GM10248 (cell line): ENCODE measurements at regions not wholly inside any gene's neighbourhood (a gene's known extent, or its start where the extent isn't known, plus 50 kb on each side); places are given as distances from the start of the nearest gene placed in this dataset.
"Not testable (repeated sequence)": the region's sequence is repeated elsewhere in the genome, so short reads cannot be mapped to it uniquely, and the experiment has no call there.

Experiments
- CTCF ChIA-PET: fragments of 300-600 bp; sonication (Branson Sonifier 250); formaldehyde crosslinking; extraction: SDS; loops from one replicate; lab custom pipeline; 2021; ENCODE audit warnings: antibody characterized with exemption; lab: Yijun Ruan, JAX
- POLR2A ChIA-PET: fragments of 350-650 bp; sonication (Branson Sonifier 250); formaldehyde crosslinking; extraction: SDS; loops from one replicate; lab custom pipeline; 2020; ENCODE audit warnings: antibody characterized with exemption; lab: Yijun Ruan, JAX
- DNase-seq: peaks from one replicate; pipeline ENCODE4 v3.0.0; 2012; ENCODE audit errors: extremely low spot score
- TF ChIP-seq, protein P1 (sequence below): IDR thresholded peaks from 2 replicates; pipeline ENCODE4 v1.5.1; 2012; ENCODE audit warnings: mild to moderate bottlenecking, low read depth; ENCODE audit errors: extremely low read depth, missing control alignments, control extremely low read depth

DNA sequence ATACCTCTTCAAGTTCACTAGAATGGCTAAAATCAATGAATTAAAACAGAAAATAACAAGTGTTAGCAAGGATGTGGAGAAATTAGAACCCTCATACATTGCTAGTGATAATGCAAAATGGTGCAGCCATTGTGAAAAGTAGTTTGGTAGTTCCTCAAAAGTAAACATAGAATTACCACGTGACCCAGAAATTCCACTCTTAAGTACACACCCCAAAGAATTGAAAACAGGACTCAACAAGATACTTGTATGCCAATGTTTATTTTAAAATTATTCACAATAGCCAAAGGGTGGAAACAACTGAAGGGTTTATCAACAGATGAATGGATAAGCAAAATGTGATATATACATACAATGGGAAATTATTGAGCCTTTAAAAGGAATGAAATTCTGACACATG, 70.3 kb downstream of the BARX1 start:
- TF ChIP-seq, protein P1, sequence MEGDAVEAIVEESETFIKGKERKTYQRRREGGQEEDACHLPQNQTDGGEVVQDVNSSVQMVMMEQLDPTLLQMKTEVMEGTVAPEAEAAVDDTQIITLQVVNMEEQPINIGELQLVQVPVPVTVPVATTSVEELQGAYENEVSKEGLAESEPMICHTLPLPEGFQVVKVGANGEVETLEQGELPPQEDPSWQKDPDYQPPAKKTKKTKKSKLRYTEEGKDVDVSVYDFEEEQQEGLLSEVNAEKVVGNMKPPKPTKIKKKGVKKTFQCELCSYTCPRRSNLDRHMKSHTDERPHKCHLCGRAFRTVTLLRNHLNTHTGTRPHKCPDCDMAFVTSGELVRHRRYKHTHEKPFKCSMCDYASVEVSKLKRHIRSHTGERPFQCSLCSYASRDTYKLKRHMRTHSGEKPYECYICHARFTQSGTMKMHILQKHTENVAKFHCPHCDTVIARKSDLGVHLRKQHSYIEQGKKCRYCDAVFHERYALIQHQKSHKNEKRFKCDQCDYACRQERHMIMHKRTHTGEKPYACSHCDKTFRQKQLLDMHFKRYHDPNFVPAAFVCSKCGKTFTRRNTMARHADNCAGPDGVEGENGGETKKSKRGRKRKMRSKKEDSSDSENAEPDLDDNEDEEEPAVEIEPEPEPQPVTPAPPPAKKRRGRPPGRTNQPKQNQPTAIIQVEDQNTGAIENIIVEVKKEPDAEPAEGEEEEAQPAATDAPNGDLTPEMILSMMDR = no peak
- no peak for DNase-seq
- ChIA-PET POLR2A (no interaction called here), CTCF (no interaction called here)

DNA sequence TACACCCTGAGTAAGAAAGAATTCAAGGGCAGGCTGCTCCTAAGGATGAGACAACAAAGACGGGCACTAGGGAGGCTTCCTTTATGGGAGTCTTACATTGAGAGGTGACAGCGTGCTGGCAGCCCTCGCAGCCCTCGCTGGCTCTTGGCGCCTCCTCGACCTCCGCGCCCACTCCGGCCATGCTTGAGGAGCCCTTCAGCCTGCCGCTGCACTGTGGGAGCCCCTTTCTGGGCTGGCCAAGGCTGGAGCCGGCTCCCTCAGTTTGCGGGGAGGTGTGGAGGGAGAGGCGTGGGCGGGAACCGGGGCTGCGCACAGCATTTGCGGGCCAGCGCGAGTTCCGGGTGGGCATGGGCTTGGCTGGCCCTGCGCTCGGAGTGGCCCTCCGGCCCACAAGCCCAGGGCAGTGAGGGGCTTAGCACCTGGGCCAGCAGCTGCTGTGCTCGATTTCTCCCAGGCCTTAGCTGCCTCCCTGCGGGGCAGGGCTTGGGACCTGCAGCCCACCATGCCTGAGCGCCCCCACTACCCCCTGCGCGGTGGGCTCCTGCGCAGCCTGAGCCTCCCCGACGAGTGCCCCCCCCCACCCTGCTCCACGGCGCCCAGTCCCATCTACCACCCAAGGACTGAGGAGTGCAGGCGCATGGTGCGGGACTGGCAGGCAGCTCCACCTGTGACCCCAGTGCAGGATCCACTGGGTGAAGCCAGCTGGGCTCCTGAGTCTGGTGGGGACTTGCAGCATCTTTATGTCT, 75.3 kb downstream of the BARX1 start:
- DNase-seq, POLR2A ChIA-PET, CTCF ChIA-PET: not testable (repeated sequence)

DNA sequence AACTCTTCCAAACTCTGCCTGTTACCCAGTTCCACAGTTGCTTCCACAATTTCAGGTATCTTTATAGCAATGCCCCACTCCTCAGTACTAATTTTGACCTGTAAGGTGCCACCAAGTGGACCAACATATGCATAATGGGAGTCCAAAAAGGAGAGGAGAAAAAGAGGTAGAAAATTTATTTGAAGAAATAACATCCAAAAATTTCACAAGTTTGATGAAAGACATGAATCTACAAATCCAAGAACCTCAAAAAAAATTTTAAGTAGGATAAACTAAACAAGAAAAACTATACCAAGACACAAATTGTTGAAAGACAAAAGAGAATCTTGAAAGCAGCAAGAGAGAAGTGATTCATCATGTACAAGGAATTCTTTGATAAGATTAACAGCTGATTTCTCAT, 79.8 kb downstream of the BARX1 start:
- TF ChIP-seq, protein P1 = no peak
- POLR2A ChIA-PET = no interaction called here
- CTCF ChIA-PET = no interaction called here
- no peak for DNase-seq

DNA sequence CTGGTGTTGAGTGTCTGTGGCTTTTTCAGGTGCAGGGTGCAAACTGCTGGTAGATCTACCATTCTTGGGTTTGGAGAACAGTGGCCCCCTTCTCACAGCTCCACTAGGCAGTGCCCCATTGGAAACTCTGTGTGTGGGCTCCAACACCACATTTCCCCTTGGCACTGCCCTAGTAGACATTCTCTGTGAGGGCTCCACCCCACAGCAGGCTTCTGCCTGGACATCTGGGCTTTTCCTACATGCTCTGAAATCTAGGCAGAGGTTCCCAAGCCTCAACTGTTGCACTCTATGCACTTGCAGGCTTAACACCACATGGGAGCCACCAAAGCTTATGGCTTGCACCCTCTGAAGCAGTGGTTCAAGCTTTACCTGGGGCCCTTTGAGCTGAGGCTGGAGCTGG, 80.9 kb downstream of the BARX1 start:
- TF ChIP-seq, protein P1 = no peak
- DNase-seq = no peak
- CTCF ChIA-PET = no interaction called here
- POLR2A ChIA-PET = no interaction called here

DNA sequence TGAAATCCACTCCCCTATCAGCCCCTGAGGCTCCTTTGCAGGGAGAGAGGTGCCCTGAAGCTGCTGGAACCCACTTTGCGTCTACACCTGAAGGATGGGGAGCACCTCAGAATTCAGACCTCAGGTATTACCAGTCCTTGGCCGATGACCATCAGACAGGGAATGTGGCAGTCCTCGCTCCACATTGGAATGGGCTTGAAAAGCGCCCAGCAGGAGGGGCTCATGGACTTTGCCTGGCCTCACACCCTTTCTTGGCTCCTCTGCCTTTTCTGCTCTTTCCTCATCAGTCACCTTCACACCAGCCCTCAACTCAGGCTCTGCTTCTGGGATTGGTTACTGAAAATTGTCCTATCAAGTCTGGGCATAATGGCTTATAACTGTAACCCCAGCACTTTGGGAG, 83.9 kb downstream of the BARX1 start:
- ChIA-PET POLR2A (no interaction called here), CTCF (no interaction called here)
- DNase-seq = no peak
- TF ChIP-seq, protein P1 = no peak

DNA sequence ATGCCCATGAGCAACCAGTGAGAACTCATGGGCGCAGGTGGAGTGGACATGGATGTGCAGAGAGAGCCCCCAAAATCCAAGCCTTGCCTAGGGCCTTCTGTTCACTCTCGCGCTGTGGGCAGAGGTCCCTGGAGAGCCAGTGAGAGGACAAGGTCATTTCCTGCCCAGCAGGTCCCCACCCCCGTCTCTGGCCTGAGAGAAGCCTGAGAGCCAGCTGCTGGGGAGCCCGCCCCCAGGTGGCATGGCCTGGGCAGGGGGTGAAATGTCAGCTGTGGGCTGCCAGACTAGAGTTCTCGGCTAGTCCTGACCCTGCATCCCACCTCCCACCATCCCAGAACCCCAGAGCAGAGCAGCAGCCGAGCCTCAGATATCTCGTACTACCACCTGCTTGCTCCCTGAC, 85.3 kb downstream of the BARX1 start:
- DNase-seq = no peak
- CTCF ChIA-PET = interaction anchor here (0.9 to 1.2 kb wide), 2 partner anchors 13 to 16 kb away, joined by 3 to 4 read pairs; no protein-coding TSS in a partner anchor
- POLR2A ChIA-PET = no interaction called here
- TF ChIP-seq, protein P1 = no peak

DNA sequence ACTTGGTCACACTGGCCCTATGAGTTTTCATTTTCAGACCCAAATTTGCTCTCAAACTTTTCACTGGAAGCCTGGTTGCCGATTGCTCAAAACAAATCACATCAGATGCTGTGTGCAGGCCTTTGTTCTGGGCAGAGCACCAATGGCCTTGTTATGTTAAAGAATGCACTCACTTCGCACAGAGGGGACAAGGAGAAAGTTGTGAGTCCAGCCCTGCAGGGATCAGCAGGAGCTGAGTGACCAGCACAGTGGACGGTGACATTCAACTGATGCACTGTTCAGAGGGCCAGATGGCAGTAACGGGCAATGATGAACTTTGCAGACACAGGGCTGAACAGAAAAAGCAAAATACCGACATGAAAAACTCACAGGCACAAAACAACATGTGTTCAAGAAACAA, 86.1 kb downstream of the BARX1 start:
- TF ChIP-seq, protein P1 = no peak
- DNase-seq = no peak
- POLR2A ChIA-PET = no interaction called here
- CTCF ChIA-PET = interaction anchor here (1.2 kb wide), 1 partner anchor 13 kb away, joined by 3 read pairs; no protein-coding TSS in a partner anchor
